ENCODE measurements at regions not wholly inside any gene's neighbourhood (a gene's known extent, or its start where the extent isn't known, plus 50 kb on each side); places are given as distances from the start of the nearest gene placed in this dataset.

- TF ChIP-seq CTCF (IDR thresholded peaks at IDR 0.05) (no peak), POLR2AphosphoS5 (IDR thresholded peaks at IDR 0.05) (no peak), POLR2A (IDR thresholded peaks at IDR 0.05) (no peak)
- intact Hi-C loops (cut with DNase I; ENCODE audit: low total_unique reads): no loop called here
- Histone ChIP-seq H3K27ac (no peak overlapping the region), H3K27me3 (no peaks in the 10 kb centered on the region), H3K9me3 (no peaks in the 10 kb centered on the region), H3K4me1 (no peaks in the 10 kb centered on the region), H3K4me3 (no peak overlapping the region), H3K36me3 (no peaks in the 10 kb centered on the region)
- no peak for DNase-seq (ENCODE audit: low spot score in 2 of 2)
Observed at GRCh38 chr14:97931273-97931672, 1134.1 kb downstream of the VRK1 start.

- intact Hi-C loops (cut with DNase I; ENCODE audit: low total_unique reads): no loop called here
- no peaks in the 10 kb centered on the region for H3K27me3 ChIP-seq
- H3K36me3 ChIP-seq: no peaks in the 10 kb centered on the region
- no peak for DNase-seq (ENCODE audit: low spot score in 2 of 2)
- TF ChIP-seq POLR2A (IDR thresholded peaks at IDR 0.05): no peak
- no peak for TF ChIP-seq POLR2AphosphoS5 (IDR thresholded peaks at IDR 0.05)
- TF ChIP-seq CTCF (IDR thresholded peaks at IDR 0.05): no peak
- H3K27ac ChIP-seq: no peak overlapping the region
- no peaks in the 10 kb centered on the region for H3K4me1 ChIP-seq
- H3K9me3 ChIP-seq: no peaks in the 10 kb centered on the region
- H3K4me3 ChIP-seq: no peak overlapping the region
Observed at GRCh38 chr14:97942921-97943320, 1145.7 kb downstream of the VRK1 start.

GRCh38 chr14:97943619-97944018 is 1146.4 kb downstream of the VRK1 start:
- Histone ChIP-seq H3K4me1 (no peaks in the 10 kb centered on the region), H3K36me3 (no peaks in the 10 kb centered on the region), H3K9me3 (no peaks in the 10 kb centered on the region), H3K27me3 (no peaks in the 10 kb centered on the region), H3K27ac (no peak overlapping the region), H3K4me3 (no peak overlapping the region)
- no peak for TF ChIP-seq CTCF (IDR thresholded peaks at IDR 0.05)
- TF ChIP-seq POLR2A (IDR thresholded peaks at IDR 0.05): no peak
- TF ChIP-seq POLR2AphosphoS5 (IDR thresholded peaks at IDR 0.05): no peak
- DNase-seq (ENCODE audit: low spot score in 2 of 2): no peak
- intact Hi-C loops (cut with DNase I; ENCODE audit: low total_unique reads): no loop called here

- H3K36me3 ChIP-seq: no peaks in the 10 kb centered on the region
- no peak for DNase-seq (ENCODE audit: low spot score in 2 of 2)
- H3K27ac ChIP-seq: no peak overlapping the region
- no peaks in the 10 kb centered on the region for H3K27me3 ChIP-seq
- no peak for TF ChIP-seq CTCF (IDR thresholded peaks at IDR 0.05)
- TF ChIP-seq POLR2AphosphoS5 (IDR thresholded peaks at IDR 0.05): no peak
- TF ChIP-seq POLR2A (IDR thresholded peaks at IDR 0.05): no peak
- no peaks in the 10 kb centered on the region for H3K9me3 ChIP-seq
- H3K4me3 ChIP-seq: no peak overlapping the region
- no peaks in the 10 kb centered on the region for H3K4me1 ChIP-seq
- intact Hi-C loops (cut with DNase I; ENCODE audit: low total_unique reads): no loop called here
Observed at GRCh38 chr14:97944380-97944779, 1147.2 kb downstream of the VRK1 start.

GRCh38 chr14:97945631-97946030 is 1148.4 kb downstream of the VRK1 start:
- Histone ChIP-seq H3K27me3 (no peaks in the 10 kb centered on the region), H3K36me3 (no peaks in the 10 kb centered on the region), H3K4me1 (no peaks in the 10 kb centered on the region), H3K9me3 (no peaks in the 10 kb centered on the region), H3K27ac (no peak overlapping the region), H3K4me3 (no peak overlapping the region)
- intact Hi-C loops (cut with DNase I; ENCODE audit: low total_unique reads): no loop called here
- TF ChIP-seq CTCF (IDR thresholded peaks at IDR 0.05): no peak
- no peak for DNase-seq (ENCODE audit: low spot score in 2 of 2)

Measured in breast epithelium (tissue), 4 donors.